ENCODE measurements at regions not wholly inside any gene's neighbourhood (a gene's known extent, or its start where the extent isn't known, plus 50 kb on each side); places are given as distances from the start of the nearest gene placed in this dataset.

- no peak for TF ChIP-seq SUZ12 (IDR thresholded peaks at IDR 0.05; ENCODE audit: low read length)
Observed at GRCh38 chr5:133723651-133724366, 111.5 kb upstream of the FSTL4 start (continued).
